IMR-90 (cell line): ENCODE measurements at regions not wholly inside any gene's neighbourhood (a gene's known extent, or its start where the extent isn't known, plus 50 kb on each side); places are given as distances from the start of the nearest gene placed in this dataset.

Experiments used
- ATAC-seq: fragments of 200-7000 bp; cut with Tn5 transposase; 2 replicates; pipeline ENCODE4 v1.9.1; 2020; ENCODE audit warnings: low read depth, mild to moderate bottlenecking, moderate library complexity
- BruUV-seq: library from RNA; stranded (reverse); fragments of 400-500 nt; replicated peaks from 2 replicates; lab custom pipeline; 2021; lab: Mats Ljungman, UMichigan
- CTCF ChIA-PET: fragments of 300-600 bp; formaldehyde crosslinking; extraction: SDS; loops from one replicate; lab custom pipeline; 2021; ENCODE audit warnings: antibody characterized with exemption; lab: Yijun Ruan, JAX
- POLR2A ChIA-PET: fragments of 300-600 bp; sonication (Branson Sonifier 250); formaldehyde crosslinking; loops from one replicate; lab custom pipeline; 2022; ENCODE audit warnings: antibody characterized with exemption; ENCODE audit not compliant: unreplicated experiment; lab: Charles Lee
- DNase-seq: peaks from one replicate; pipeline ENCODE4 v3.0.0; 2013
- H2AFZ ChIP-seq: replicated peaks from 2 replicates; pipeline ENCODE3; 2013; ENCODE audit warnings: low read length, mild to moderate bottlenecking; ENCODE audit not compliant: poor library complexity
- H2AK5ac ChIP-seq: 2 replicates; pipeline ENCODE4 v1.6.1; 2013; ENCODE audit warnings: low read depth, low read length, inconsistent platforms
- H2AK9ac ChIP-seq: replicated peaks from 2 replicates; pipeline ENCODE3; 2013; ENCODE audit warnings: mild to moderate bottlenecking, low read depth, low read length, moderate library complexity; ENCODE audit not compliant: poor library complexity
- H2BK120ac ChIP-seq: 2 replicates; pipeline ENCODE4 v1.6.1; 2013; ENCODE audit warnings: low read depth, low read length, inconsistent platforms
- H2BK15ac ChIP-seq: 3 replicates; pipeline ENCODE4 v1.6.1; 2013; ENCODE audit warnings: low read depth, low read length, inconsistent platforms
- H2BK20ac ChIP-seq: 2 replicates; pipeline ENCODE4 v1.6.1; 2013; ENCODE audit warnings: low read depth, mild to moderate bottlenecking, inconsistent platforms, low read length, moderate library complexity
- H2BK5ac ChIP-seq: 2 replicates; pipeline ENCODE4 v1.6.1; 2013; ENCODE audit warnings: mild to moderate bottlenecking, low read depth, low read length, inconsistent platforms; ENCODE audit not compliant: poor library complexity, severe bottlenecking
- H3K14ac ChIP-seq: replicated peaks from 2 replicates; pipeline ENCODE4 v1.6.1; 2013; ENCODE audit warnings: low read depth, low read length, inconsistent platforms
- H3K18ac ChIP-seq: 2 replicates; pipeline ENCODE4 v1.6.1; 2013; ENCODE audit warnings: low read depth, low read length, control low read depth
- H3K23ac ChIP-seq: 2 replicates; pipeline ENCODE4 v1.6.1; 2013; ENCODE audit warnings: low read depth, low read length, inconsistent platforms
- H3K27ac ChIP-seq: 2 replicates; pipeline ENCODE4 v1.5.1; 2013; ENCODE audit warnings: mild to moderate bottlenecking, control low read depth, low read length; ENCODE audit not compliant: insufficient read depth
- H3K27me3 ChIP-seq: 2 replicates; pipeline ENCODE4 v1.6.1; 2013; ENCODE audit warnings: low read length; ENCODE audit not compliant: control insufficient read depth, insufficient read depth
- H3K36me3 ChIP-seq: 2 replicates; pipeline ENCODE4 v1.6.1; 2013; ENCODE audit warnings: low read length, mixed read lengths; ENCODE audit not compliant: control insufficient read depth, insufficient read depth
- H3K4ac ChIP-seq: 2 replicates; pipeline ENCODE4 v1.6.1; 2013; ENCODE audit warnings: low read depth, low read length, inconsistent platforms
- H3K4me1 ChIP-seq: 2 replicates; pipeline ENCODE4 v1.6.1; 2013; ENCODE audit warnings: low read length, mixed read lengths; ENCODE audit not compliant: control insufficient read depth, insufficient read depth
- H3K4me2 ChIP-seq: 2 replicates; pipeline ENCODE4 v1.6.1; 2013; ENCODE audit warnings: low read depth, mild to moderate bottlenecking, control low read depth, low read length, moderate library complexity
- H3K4me3 ChIP-seq: 2 replicates; pipeline ENCODE4 v1.5.1; 2013; ENCODE audit warnings: low read depth, mild to moderate bottlenecking, control low read depth, low read length, moderate library complexity; ENCODE audit not compliant: insufficient read depth
- H3K56ac ChIP-seq: 2 replicates; pipeline ENCODE4 v1.6.1; 2013; ENCODE audit warnings: low read length, inconsistent platforms; ENCODE audit not compliant: insufficient read depth; ENCODE audit errors: extremely low read depth
- H3K79me1 ChIP-seq, 2 experiments: 2 replicates each; pipeline ENCODE4 v1.6.1; 2013; ENCODE audit warnings: low read length in 2 of 2, inconsistent platforms in 1 of 2, low read depth in 1 of 2
- H3K9ac ChIP-seq: 2 replicates; pipeline ENCODE4 v1.6.1; 2013; ENCODE audit warnings: low read depth, low read length, control low read depth
- H3K9me1 ChIP-seq: 2 replicates; pipeline ENCODE4 v1.6.1; 2013; ENCODE audit warnings: low read length, inconsistent platforms; ENCODE audit not compliant: insufficient read depth
- H3K9me3 ChIP-seq: 2 replicates; pipeline ENCODE4 v1.6.1; 2013; ENCODE audit warnings: low read length; ENCODE audit not compliant: control insufficient read depth, insufficient read depth
- H4K20me1 ChIP-seq: 2 replicates; pipeline ENCODE4 v1.6.1; 2013; ENCODE audit warnings: low read length, inconsistent platforms; ENCODE audit not compliant: insufficient read depth
- H4K5ac ChIP-seq: 2 replicates; pipeline ENCODE4 v1.6.1; 2013; ENCODE audit warnings: mild to moderate bottlenecking, low read depth, low read length, control low read depth
- H4K8ac ChIP-seq, 2 experiments: 2 replicates each; pipeline ENCODE4 v1.6.1; 2013; ENCODE audit warnings: low read depth in 2 of 2, low read length in 2 of 2, control low read depth in 1 of 2, inconsistent platforms in 1 of 2
- H4K91ac ChIP-seq: 2 replicates; pipeline ENCODE4 v1.6.1; 2013; ENCODE audit warnings: low read depth, low read length, inconsistent platforms; ENCODE audit not compliant: insufficient read depth
- BHLHE40 ChIP-seq: fragments of 150-350 bp; IDR thresholded peaks from 2 replicates; pipeline ENCODE4 v1.6.1; 2016; ENCODE audit warnings: mild to moderate bottlenecking, low read depth, low read length
- CEBPB ChIP-seq: IDR thresholded peaks from 2 replicates; pipeline ENCODE4 v1.6.1; 2012; ENCODE audit warnings: low read depth, low read length, improper control_type of control experiment
- CHD1 ChIP-seq: IDR thresholded peaks from 2 replicates; pipeline ENCODE4 v1.6.1; 2012; ENCODE audit warnings: low read depth, low read length, improper control_type of control experiment
- CTCF ChIP-seq: conservative IDR thresholded peaks from 2 replicates; pipeline ENCODE4 v1.5.1; 2012; ENCODE audit warnings: mild to moderate bottlenecking, low read depth, low read length, improper control_type of control experiment
- ELK1 ChIP-seq: fragments of 150-350 bp; IDR thresholded peaks from 2 replicates; pipeline ENCODE4 v1.6.1; 2016; ENCODE audit warnings: low read depth, mild to moderate bottlenecking, low read length, moderate library complexity, borderline replicate concordance
- FOS ChIP-seq: fragments of 150-350 bp; IDR thresholded peaks from 2 replicates; pipeline ENCODE4 v1.6.1; 2016; ENCODE audit warnings: low read depth, low read length
- MAFK ChIP-seq: IDR thresholded peaks from 2 replicates; pipeline ENCODE4 v1.6.1; 2012; ENCODE audit warnings: low read depth, low read length, improper control_type of control experiment
- MAZ ChIP-seq: IDR thresholded peaks from 2 replicates; pipeline ENCODE4 v1.6.1; 2012; ENCODE audit warnings: low read depth, mild to moderate bottlenecking, low read length, improper control_type of control experiment, moderate library complexity, borderline replicate concordance
- MXI1 ChIP-seq: IDR thresholded peaks from 2 replicates; pipeline ENCODE4 v1.6.1; 2012; ENCODE audit warnings: low read depth, mild to moderate bottlenecking, low read length, moderate library complexity, borderline replicate concordance
- NFE2L2 ChIP-seq: fragments of 150-350 bp; IDR thresholded peaks from 2 replicates; pipeline ENCODE4 v1.6.1; 2016; ENCODE audit warnings: low read depth, mild to moderate bottlenecking, low read length
- POLR2A ChIP-seq: IDR thresholded peaks from 2 replicates; pipeline ENCODE4 v1.6.1; 2012; ENCODE audit warnings: mild to moderate bottlenecking, low read depth, low read length
- RAD21 ChIP-seq: IDR thresholded peaks from 2 replicates; pipeline ENCODE4 v1.6.1; 2012; ENCODE audit warnings: low read length, improper control_type of control experiment
- RCOR1 ChIP-seq: IDR thresholded peaks from 2 replicates; pipeline ENCODE4 v1.6.1; 2012; ENCODE audit warnings: mild to moderate bottlenecking, low read length, improper control_type of control experiment; ENCODE audit not compliant: insufficient replicate concordance
- RFX5 ChIP-seq: IDR thresholded peaks from 2 replicates; pipeline ENCODE4 v1.8.0; 2012; ENCODE audit warnings: low read depth, mild to moderate bottlenecking, low read length, moderate library complexity
- SMC3 ChIP-seq: fragments of 150-350 bp; IDR thresholded peaks from 2 replicates; pipeline ENCODE4 v1.6.1; 2016; ENCODE audit warnings: low read depth, mild to moderate bottlenecking, antibody characterized with exemption, low read length, moderate library complexity
- USF2 ChIP-seq: fragments of 150-350 bp; IDR thresholded peaks from 2 replicates; pipeline ENCODE4 v1.6.1; 2017; ENCODE audit warnings: mild to moderate bottlenecking, antibody characterized with exemption, low read length, low read depth
- WGBS, 2 experiments: methylation state at CpG; one replicate each; pipeline versions ENCODE4 v1.1.5 to v1.1.7; 2013; ENCODE audit warnings: missing lambda C conversion rate in 2 of 2; ENCODE audit not compliant: insufficient read length in 1 of 2; ENCODE audit errors: extremely low coverage in 2 of 2; 5-methylcytosine and 5-hydroxymethylcytosine counted together
- dilution Hi-C: fragments of 300-500 bp; cut with HindIII; formaldehyde crosslinking; loops from one replicate; pipeline ENCODE4 v1.14.3; 2018; ENCODE audit warnings: low sequenced_read_pairs; ENCODE audit not compliant: unreplicated experiment
- in situ Hi-C: fragments of 300-500 bp; cut with MboI; formaldehyde crosslinking; loops from 3 replicates; pipeline ENCODE4 v1.14.3; 2019; ENCODE audit warnings: low sequenced_read_pairs, inconsistent platforms, mixed read lengths
- intact Hi-C: fragments of 100-400 bp; cut with micrococcal nuclease; formaldehyde crosslinking; loops from 2 replicates; pipeline ENCODE4 v1.10.0; 2022

- dilution Hi-C loops, result no loop called here
Observed at GRCh38 chr18:40099641-40100040, 1855.4 kb upstream of the PIK3C3 start.

More at GRCh38 chr18:40099641-40100040, 1855.4 kb upstream of the PIK3C3 start:
- Histone ChIP-seq H3K4me2 (no peak overlapping the region), H3K9me1 (no peaks in the 10 kb centered on the region), H3K27me3 (no peaks in the 10 kb centered on the region), H2BK5ac (no peak overlapping the region), H3K4me3 (no peak overlapping the region), H3K23ac (no peak overlapping the region), H3K9me3 (no peaks in the 10 kb centered on the region), H2AK9ac (no peak overlapping the region), H3K36me3 (no peaks in the 10 kb centered on the region), H3K79me1 (no peaks in the 10 kb centered on the region), H2BK15ac (no peak overlapping the region), H2BK20ac (no peak overlapping the region), H2BK120ac (no peak overlapping the region), H3K27ac (no peak overlapping the region), H2AFZ (no peak overlapping the region), H3K56ac (no peak overlapping the region), H4K5ac (no peak overlapping the region), H3K18ac (no peak overlapping the region), H4K91ac (no peak overlapping the region), H4K20me1 (no peaks in the 10 kb centered on the region), H2AK5ac (no peak overlapping the region), H3K4ac (no peak overlapping the region), H3K9ac (no peak overlapping the region), H3K4me1 (no peaks in the 10 kb centered on the region), H3K14ac (no peak overlapping the region), H4K8ac (no peak overlapping the region)
- intact Hi-C loops, result no loop called here
- BruUV-seq, result no TSS peak
- ATAC-seq, result no peak
- POLR2A ChIA-PET, result no interaction called here
- in situ Hi-C loops, result no loop called here
- CTCF ChIA-PET, result interaction anchor here (0.6 kb wide), 1 partner anchor 205 kb away, joined by 3 read pairs; no protein-coding TSS in a partner anchor
- TF ChIP-seq CEBPB (no peak), MXI1 (no peak), CTCF (no peak), MAZ (no peak), NFE2L2 (no peak), CHD1 (no peak), SMC3 (no peak), USF2 (no peak), POLR2A (no peak), RAD21 (no peak), FOS (no peak), RCOR1 (no peak), BHLHE40 (no peak), ELK1 (no peak), MAFK (no peak), RFX5 (no peak)
- no peak for DNase-seq
- no CpG with 5 or more reads among the region's 2 CpGs for WGBS, 2 experiments
